Sigmoid colon (tissue), 4 donors: ENCODE measurements at regions not wholly inside any gene's neighbourhood (a gene's known extent, or its start where the extent isn't known, plus 50 kb on each side); places are given as distances from the start of the nearest gene placed in this dataset.

ENCODE experiments used
- EP300 ChIP-seq, 4 donors: sonication (generic); formaldehyde crosslinking; IDR thresholded peaks; one replicate each; pipeline ENCODE4 v1.6.1; 2017; ENCODE audit warnings: antibody characterized with exemption in 4 of 4
- POLR2A ChIP-seq, 2 donors: fragments of 450-650 bp; IDR thresholded peaks; one replicate each; pipeline ENCODE4 v1.6.1; 2016; ENCODE audit warnings: antibody characterized with exemption in 2 of 2, mild to moderate bottlenecking in 2 of 2, moderate library complexity in 2 of 2
- TF ChIP-seq, protein P1 (sequence below), 4 experiments: fragments of 450-650 bp in 3 of 4; fragments of 200-600 bp in 1 of 4; IDR thresholded peaks; one replicate each; pipeline ENCODE4 v1.5.1; 2016 to 2019; ENCODE audit warnings: antibody characterized with exemption in 4 of 4, mild to moderate bottlenecking in 3 of 4, moderate library complexity in 2 of 4

- TF ChIP-seq, protein P1, sequence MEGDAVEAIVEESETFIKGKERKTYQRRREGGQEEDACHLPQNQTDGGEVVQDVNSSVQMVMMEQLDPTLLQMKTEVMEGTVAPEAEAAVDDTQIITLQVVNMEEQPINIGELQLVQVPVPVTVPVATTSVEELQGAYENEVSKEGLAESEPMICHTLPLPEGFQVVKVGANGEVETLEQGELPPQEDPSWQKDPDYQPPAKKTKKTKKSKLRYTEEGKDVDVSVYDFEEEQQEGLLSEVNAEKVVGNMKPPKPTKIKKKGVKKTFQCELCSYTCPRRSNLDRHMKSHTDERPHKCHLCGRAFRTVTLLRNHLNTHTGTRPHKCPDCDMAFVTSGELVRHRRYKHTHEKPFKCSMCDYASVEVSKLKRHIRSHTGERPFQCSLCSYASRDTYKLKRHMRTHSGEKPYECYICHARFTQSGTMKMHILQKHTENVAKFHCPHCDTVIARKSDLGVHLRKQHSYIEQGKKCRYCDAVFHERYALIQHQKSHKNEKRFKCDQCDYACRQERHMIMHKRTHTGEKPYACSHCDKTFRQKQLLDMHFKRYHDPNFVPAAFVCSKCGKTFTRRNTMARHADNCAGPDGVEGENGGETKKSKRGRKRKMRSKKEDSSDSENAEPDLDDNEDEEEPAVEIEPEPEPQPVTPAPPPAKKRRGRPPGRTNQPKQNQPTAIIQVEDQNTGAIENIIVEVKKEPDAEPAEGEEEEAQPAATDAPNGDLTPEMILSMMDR (IDR thresholded peaks at IDR 0.05): no peak
- no peak for TF ChIP-seq POLR2A (IDR thresholded peaks at IDR 0.05)
- TF ChIP-seq EP300 (IDR thresholded peaks at IDR 0.05): no peak
Observed at GRCh38 chr9:26361010-26361409, 531.6 kb downstream of the CAAP1 start.
